SK-N-SH (cell line): ENCODE measurements at regions not wholly inside any gene's neighbourhood (a gene's known extent, or its start where the extent isn't known, plus 50 kb on each side); places are given as distances from the start of the nearest gene placed in this dataset.
"Not testable (repeated sequence)": the region's sequence is repeated elsewhere in the genome, so short reads cannot be mapped to it uniquely, and the experiment has no call there.

ENCODE experiments used
- CTCF ChIA-PET: fragments of 300-600, 350-600 bp; formaldehyde crosslinking; extraction: SDS; loops from one replicate; lab custom pipeline; 2021; lab: Yijun Ruan, JAX
- POLR2A ChIA-PET: fragments of 350-600 bp; sonication (Branson Sonifier 250); formaldehyde crosslinking; extraction: SDS; loops from one replicate; lab custom pipeline; 2020; ENCODE audit warnings: antibody characterized with exemption, inconsistent platforms; lab: Yijun Ruan, JAX
- DNase-seq: peaks from one replicate; pipeline ENCODE4 v3.0.0; 2012
- H2AFZ ChIP-seq: fragments of 200-600 bp; sonication (generic); 2 replicates; pipeline ENCODE4 v1.8.1; 2016; ENCODE audit warnings: antibody characterized with exemption, mild to moderate bottlenecking, low read depth
- H3F3A ChIP-seq: fragments of 200-600 bp; sonication (generic); replicated peaks from 2 replicates; pipeline ENCODE3; 2016; ENCODE audit warnings: antibody characterized with exemption, mild to moderate bottlenecking; ENCODE audit not compliant: insufficient read depth
- H3K27ac ChIP-seq, 2 experiments: fragments of 200-500 bp in 1 of 2; fragments of 200-600 bp in 1 of 2; sonication (Bioruptor generic) in 1 of 2; sonication (generic), shearing (Covaris generic) in 1 of 2; 2 replicates each; pipeline versions ENCODE4 v1.5.1 to v1.6.1; 2014 to 2016; ENCODE audit warnings: low read depth in 2 of 2, inconsistent platforms in 1 of 2, low read length in 1 of 2, mild to moderate bottlenecking in 1 of 2, mixed read lengths in 1 of 2
- H3K27me3 ChIP-seq: fragments of 200-600 bp; sonication (generic), shearing (Covaris generic); 2 replicates; pipeline ENCODE4 v1.6.1; 2016; ENCODE audit warnings: mixed run types; ENCODE audit not compliant: insufficient read depth
- H3K36me3 ChIP-seq, 2 experiments: fragments of 200-500 bp in 1 of 2; fragments of 200-600 bp in 1 of 2; sonication (Bioruptor generic) in 1 of 2; sonication (generic) in 1 of 2; replicated peaks in 1 of 2; 2 replicates each; pipeline versions ENCODE3 to v1.5.1; 2014 to 2016; ENCODE audit warnings: low read length in 1 of 2, mild to moderate bottlenecking in 1 of 2; ENCODE audit not compliant: insufficient read depth in 2 of 2, control insufficient read depth in 1 of 2
- H3K4me1 ChIP-seq, 2 experiments: fragments of 200-500 bp in 1 of 2; fragments of 200-600 bp in 1 of 2; sonication (Bioruptor generic) in 1 of 2; sonication (generic), shearing (Covaris generic) in 1 of 2; 2 replicates each; pipeline versions ENCODE4 v1.5.1 to v1.6.1; 2014 to 2016; ENCODE audit warnings: low read depth in 1 of 2, low read length in 1 of 2, mixed run types in 1 of 2; ENCODE audit not compliant: insufficient read depth in 2 of 2, control insufficient read depth in 1 of 2
- H3K4me2 ChIP-seq: fragments of 200-600 bp; sonication (generic), shearing (Covaris generic); 2 replicates; pipeline ENCODE4 v1.6.1; 2017; ENCODE audit warnings: mixed run types
- H3K4me3 ChIP-seq, 2 experiments: fragments of 200-500 bp in 1 of 2; fragments of 200-600 bp in 1 of 2; sonication (Bioruptor generic) in 1 of 2; sonication (generic), shearing (Covaris generic) in 1 of 2; 2 replicates each; pipeline versions ENCODE4 v1.5.1 to v1.8.1; 2014 to 2016; ENCODE audit warnings: low read depth in 2 of 2, inconsistent platforms in 1 of 2, low read length in 1 of 2, mild to moderate bottlenecking in 1 of 2, mixed read lengths in 1 of 2, moderate library complexity in 1 of 2
- H3K79me2 ChIP-seq: fragments of 200-600 bp; sonication (generic); 2 replicates; pipeline ENCODE4 v1.8.1; 2017; ENCODE audit warnings: mild to moderate bottlenecking; ENCODE audit not compliant: insufficient read depth
- H3K9ac ChIP-seq: fragments of 200-600 bp; sonication (generic); 2 replicates; pipeline ENCODE4 v1.6.1; 2017; ENCODE audit warnings: mixed run types
- H3K9me2 ChIP-seq: fragments of 200-600 bp; sonication (generic); 2 replicates; pipeline ENCODE4 v1.6.1; 2017; ENCODE audit warnings: mixed run types
- H3K9me3 ChIP-seq: fragments of 200-600 bp; sonication (generic); 2 replicates; pipeline ENCODE4 v1.6.1; 2017; ENCODE audit warnings: mixed run types, mild to moderate bottlenecking, moderate library complexity
- H4K20me1 ChIP-seq: fragments of 200-600 bp; sonication (generic); 2 replicates; pipeline ENCODE4 v1.6.1; 2017; ENCODE audit warnings: mild to moderate bottlenecking, mixed run types; ENCODE audit not compliant: insufficient read depth
- CTCF ChIP-seq: fragments of 200-600 bp; sonication (generic); IDR thresholded peaks from 2 replicates; pipeline ENCODE4 v1.6.1; 2017; ENCODE audit warnings: antibody characterized with exemption, mild to moderate bottlenecking, moderate library complexity
- FOSL2 ChIP-seq: IDR thresholded peaks from 2 replicates; pipeline ENCODE4 v1.4.0; 2012; ENCODE audit warnings: low read depth, mild to moderate bottlenecking, moderate library complexity, borderline replicate concordance
- FOXM1 ChIP-seq: IDR thresholded peaks from 2 replicates; pipeline ENCODE4 v1.4.0; 2012; ENCODE audit warnings: low read depth, mild to moderate bottlenecking
- GABPA ChIP-seq: IDR thresholded peaks from 2 replicates; pipeline ENCODE4 v1.4.0; 2012; ENCODE audit warnings: low read depth, mild to moderate bottlenecking
- GATA2 ChIP-seq: sonication (generic); formaldehyde crosslinking; IDR thresholded peaks from 2 replicates; pipeline ENCODE4 v1.5.0; 2020; ENCODE audit warnings: mild to moderate bottlenecking, missing genetic modification reagents
- NFIC ChIP-seq: IDR thresholded peaks from 2 replicates; pipeline ENCODE4 v1.4.0; 2012; ENCODE audit warnings: borderline replicate concordance
- NRF1 ChIP-seq: IDR thresholded peaks from 2 replicates; pipeline ENCODE4 v1.6.1; 2012; ENCODE audit warnings: low read depth, mild to moderate bottlenecking, low read length
- PBX3 ChIP-seq: IDR thresholded peaks from 2 replicates; pipeline ENCODE4; 2012
- POLR2AphosphoS5 ChIP-seq: IDR thresholded peaks from 2 replicates; pipeline ENCODE4 v1.6.1; 2012; ENCODE audit warnings: low read depth, low read length
- RAD21 ChIP-seq: IDR thresholded peaks from 2 replicates; pipeline ENCODE4 v1.6.1; 2012; ENCODE audit warnings: mild to moderate bottlenecking, low read length
- RCOR1 ChIP-seq: fragments of 150-350 bp; IDR thresholded peaks from 2 replicates; pipeline ENCODE4 v1.6.1; 2017; ENCODE audit warnings: antibody characterized with exemption, low read length
- REST ChIP-seq: IDR thresholded peaks from 2 replicates; pipeline ENCODE4 v1.6.1; 2012; ENCODE audit warnings: mild to moderate bottlenecking, low read depth, low read length, moderate library complexity
- SIN3A ChIP-seq: IDR thresholded peaks from 2 replicates; pipeline ENCODE4 v1.6.1; 2012; ENCODE audit warnings: low read depth, mild to moderate bottlenecking, low read length, moderate library complexity, borderline replicate concordance
- TEAD4 ChIP-seq: IDR thresholded peaks from 2 replicates; pipeline ENCODE4 v1.4.0; 2012; ENCODE audit warnings: mild to moderate bottlenecking, borderline replicate concordance; ENCODE audit not compliant: insufficient read depth
- YY1 ChIP-seq: IDR thresholded peaks from 2 replicates; pipeline ENCODE4 v1.4.0; 2012; ENCODE audit warnings: low read depth, mild to moderate bottlenecking
- ZBTB33 ChIP-seq: IDR thresholded peaks from 2 replicates; pipeline ENCODE4 v1.4.0; 2012; ENCODE audit warnings: low read depth, borderline replicate concordance
- WGBS: methylation state at CpG from one replicate; pipeline ENCODE4 v1.1.6; 2017; ENCODE audit warnings: low lambda C conversion rate; 5-methylcytosine and 5-hydroxymethylcytosine counted together

- 40% methylated on average over 1 of the region's 1 CpG for whole genome bisulfite sequencing
- Histone ChIP-seq H3K9me2 (no peaks in the 10 kb centered on the region), H3K79me2 (no peaks in the 10 kb centered on the region), H3K9ac (no peak overlapping the region), H3K36me3 (no peaks in the 10 kb centered on the region), H3K27ac (no peak overlapping the region), H3K4me3 (no peak overlapping the region), H3K27me3 (no peaks in the 10 kb centered on the region), H3F3A (no peaks in the 10 kb centered on the region), H4K20me1 (no peaks in the 10 kb centered on the region), H2AFZ (no peak overlapping the region), H3K4me2 (no peak overlapping the region), H3K9me3 (no peaks in the 10 kb centered on the region), H3K4me1 (no peaks in the 10 kb centered on the region)
- TF ChIP-seq GABPA (no peak), YY1 (no peak), REST (no peak), TEAD4 (no peak), RCOR1 (no peak), RAD21 (no peak), POLR2AphosphoS5 (no peak), ZBTB33 (no peak), FOXM1 (no peak), SIN3A (no peak), FOSL2 (no peak), NFIC (no peak), CTCF (no peak), GATA2 (CRISPR knock-in tag) (no peak), NRF1 (no peak), PBX3 (no peak)
- no peak for DNase-seq
- CTCF ChIA-PET: no interaction called here
- POLR2A ChIA-PET: no interaction called here
These were observed 638.5 kb downstream of the EPM2A start for GRCh38 chr6:145096846-145097245.

- H3K27me3 ChIP-seq, H3K9ac ChIP-seq, H3K36me3 ChIP-seq, H2AFZ ChIP-seq, H4K20me1 ChIP-seq, H3K79me2 ChIP-seq, DNase-seq, H3K27ac ChIP-seq, H3K9me3 ChIP-seq, H3K4me1 ChIP-seq, H3K9me2 ChIP-seq, H3F3A ChIP-seq, CTCF ChIA-PET, H3K4me2 ChIP-seq, POLR2A ChIA-PET, H3K4me3 ChIP-seq: not testable (repeated sequence)
- 58% methylated on average over 6 of the region's 6 CpGs for WGBS
These were observed 637.2 kb downstream of the EPM2A start for GRCh38 chr6:145098127-145098526.
